OCI-LY1 (cell line): ENCODE measurements at regions not wholly inside any gene's neighbourhood (a gene's known extent, or its start where the extent isn't known, plus 50 kb on each side); places are given as distances from the start of the nearest gene placed in this dataset.

Source experiments
- H2AFZ ChIP-seq: fragments of 200-600 bp; sonication (generic), shearing (Covaris generic); 2 replicates; pipeline ENCODE4 v1.6.0; 2014; ENCODE audit warnings: antibody characterized with exemption, mild to moderate bottlenecking, low read length
- H3F3A ChIP-seq: fragments of 200-600 bp; sonication (generic), shearing (Covaris generic); 2 replicates; pipeline ENCODE4 v1.6.0; 2014; ENCODE audit warnings: mild to moderate bottlenecking, antibody characterized with exemption, low read length, moderate library complexity; ENCODE audit not compliant: insufficient read depth
- H3K27ac ChIP-seq: fragments of 200-600 bp; sonication (generic); 2 replicates; pipeline ENCODE4 v1.5.1; 2014; ENCODE audit warnings: low read length, mixed run types, mild to moderate bottlenecking, low read depth; ENCODE audit not compliant: poor library complexity, severe bottlenecking
- H3K27me3 ChIP-seq: fragments of 200-600 bp; sonication (generic); 2 replicates; pipeline ENCODE4 v1.6.0; 2014; ENCODE audit warnings: antibody characterized with exemption, mild to moderate bottlenecking, low read length, moderate library complexity; ENCODE audit not compliant: insufficient read depth
- H3K36me3 ChIP-seq: fragments of 200-600 bp; sonication (generic); 2 replicates; pipeline ENCODE4 v1.6.1; 2014; ENCODE audit warnings: mild to moderate bottlenecking, antibody characterized with exemption, low read length, moderate library complexity, mixed read lengths; ENCODE audit not compliant: insufficient read depth
- H3K4me1 ChIP-seq: fragments of 200-600 bp; sonication (generic); 2 replicates; pipeline ENCODE4 v1.5.1; 2014; ENCODE audit warnings: mild to moderate bottlenecking, low read length, moderate library complexity; ENCODE audit not compliant: insufficient read depth, severe bottlenecking
- H3K4me2 ChIP-seq: fragments of 200-600 bp; sonication (generic), shearing (Covaris generic); 2 replicates; pipeline ENCODE4 v1.6.1; 2014; ENCODE audit warnings: low read length
- H3K4me3 ChIP-seq: fragments of 200-600 bp; sonication (generic); 2 replicates; pipeline ENCODE4 v1.5.1; 2014; ENCODE audit warnings: low read length, low read depth, mild to moderate bottlenecking, mixed read lengths; ENCODE audit not compliant: poor library complexity, severe bottlenecking
- H3K79me2 ChIP-seq: fragments of 200-600 bp; shearing (Covaris generic); 2 replicates; pipeline ENCODE4 v1.6.1; 2016; ENCODE audit warnings: mixed run types, low read length, mixed read lengths; ENCODE audit not compliant: insufficient read depth
- H3K9ac ChIP-seq: fragments of 200-600 bp; sonication (generic), shearing (Covaris generic); 2 replicates; pipeline ENCODE4 v1.6.1; 2014; ENCODE audit warnings: mild to moderate bottlenecking, low read length, mixed read lengths
- H3K9me2 ChIP-seq: fragments of 200-600 bp; sonication (generic), shearing (Covaris generic); 2 replicates; pipeline ENCODE4 v1.6.1; 2014; ENCODE audit warnings: low read depth, mild to moderate bottlenecking, low read length, mixed read lengths
- H3K9me3 ChIP-seq: fragments of 200-600 bp; shearing (Covaris generic); 2 replicates; pipeline ENCODE4 v1.6.1; 2014; ENCODE audit warnings: low read length, mixed read lengths
- H4K20me1 ChIP-seq: fragments of 200-600 bp; sonication (generic), shearing (Covaris generic); 2 replicates; pipeline ENCODE4 v1.6.0; 2016; ENCODE audit warnings: mild to moderate bottlenecking, low read length; ENCODE audit not compliant: insufficient read depth
- EZH2 ChIP-seq: fragments of 200-600 bp; sonication (generic), shearing (Covaris generic); IDR thresholded peaks from 2 replicates; pipeline ENCODE4 v1.8.0; 2017; ENCODE audit warnings: borderline replicate concordance, mixed run types, mild to moderate bottlenecking, antibody characterized with exemption, low read length, moderate library complexity, mixed read lengths
- TF ChIP-seq, protein P1 (sequence below): fragments of 200-600 bp; sonication (generic), shearing (Covaris generic); IDR thresholded peaks from 2 replicates; pipeline ENCODE4 v1.5.1; 2017; ENCODE audit warnings: mild to moderate bottlenecking, antibody characterized with exemption, low read length, moderate library complexity, mixed read lengths

DNA sequence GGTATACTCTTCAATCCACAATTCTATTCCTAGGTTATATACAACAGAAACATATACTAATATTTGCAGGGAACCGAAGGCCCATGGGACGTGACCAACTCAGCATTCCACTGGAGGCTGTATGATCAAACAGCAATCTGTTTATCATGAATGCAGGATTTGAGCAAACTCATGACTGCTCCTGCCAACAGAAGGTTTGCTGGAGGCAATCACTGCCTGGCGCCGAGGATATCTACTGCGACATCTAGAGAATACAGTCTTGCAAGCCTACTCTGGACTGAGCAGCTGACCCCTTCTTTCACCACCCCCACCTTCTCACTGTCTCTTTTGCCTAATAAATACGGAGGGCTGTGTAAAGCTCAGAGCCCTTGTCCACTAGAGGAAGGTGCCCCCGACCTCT lies 90.5 kb upstream of the CDH10 start:
- H3K9me2 ChIP-seq: no peaks in the 10 kb centered on the region
- no peak overlapping the region for H3K4me2 ChIP-seq
- no peaks in the 10 kb centered on the region for H3K4me1 ChIP-seq
- H3K9me3 ChIP-seq: no peaks in the 10 kb centered on the region
- H3K27me3 ChIP-seq: no peaks in the 10 kb centered on the region
- H3K4me3 ChIP-seq: no peak overlapping the region
- H3K79me2 ChIP-seq: no peaks in the 10 kb centered on the region
- H2AFZ ChIP-seq: no peak overlapping the region
- TF ChIP-seq, protein P1, sequence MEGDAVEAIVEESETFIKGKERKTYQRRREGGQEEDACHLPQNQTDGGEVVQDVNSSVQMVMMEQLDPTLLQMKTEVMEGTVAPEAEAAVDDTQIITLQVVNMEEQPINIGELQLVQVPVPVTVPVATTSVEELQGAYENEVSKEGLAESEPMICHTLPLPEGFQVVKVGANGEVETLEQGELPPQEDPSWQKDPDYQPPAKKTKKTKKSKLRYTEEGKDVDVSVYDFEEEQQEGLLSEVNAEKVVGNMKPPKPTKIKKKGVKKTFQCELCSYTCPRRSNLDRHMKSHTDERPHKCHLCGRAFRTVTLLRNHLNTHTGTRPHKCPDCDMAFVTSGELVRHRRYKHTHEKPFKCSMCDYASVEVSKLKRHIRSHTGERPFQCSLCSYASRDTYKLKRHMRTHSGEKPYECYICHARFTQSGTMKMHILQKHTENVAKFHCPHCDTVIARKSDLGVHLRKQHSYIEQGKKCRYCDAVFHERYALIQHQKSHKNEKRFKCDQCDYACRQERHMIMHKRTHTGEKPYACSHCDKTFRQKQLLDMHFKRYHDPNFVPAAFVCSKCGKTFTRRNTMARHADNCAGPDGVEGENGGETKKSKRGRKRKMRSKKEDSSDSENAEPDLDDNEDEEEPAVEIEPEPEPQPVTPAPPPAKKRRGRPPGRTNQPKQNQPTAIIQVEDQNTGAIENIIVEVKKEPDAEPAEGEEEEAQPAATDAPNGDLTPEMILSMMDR: no peak
- no peak for TF ChIP-seq EZH2
- H4K20me1 ChIP-seq: no peaks in the 10 kb centered on the region
- H3K36me3 ChIP-seq: no peaks in the 10 kb centered on the region
- H3K27ac ChIP-seq: no peak overlapping the region
- no peak overlapping the region for H3K9ac ChIP-seq
- H3F3A ChIP-seq: no peaks in the 10 kb centered on the region

DNA sequence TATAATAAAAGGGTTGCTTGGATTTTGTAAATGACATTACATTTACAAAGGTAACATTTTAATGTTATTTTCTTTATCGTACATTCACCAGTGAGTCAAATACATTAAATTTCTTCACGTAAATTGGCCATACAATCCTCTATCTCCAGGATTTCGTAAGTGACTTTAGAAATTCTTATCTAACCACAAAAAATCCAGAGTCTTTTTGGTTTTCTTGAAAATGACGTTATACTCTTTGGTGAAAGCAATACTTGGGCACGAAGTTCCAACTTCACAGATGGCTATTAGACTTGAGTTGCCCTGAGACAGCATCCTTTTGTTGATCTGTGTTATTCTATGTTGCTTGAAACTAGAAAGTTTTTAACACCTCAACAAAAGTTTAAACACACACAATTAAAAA lies 87.4 kb upstream of the CDH10 start:
- Histone ChIP-seq H3F3A (no peaks in the 10 kb centered on the region), H3K4me1 (no peaks in the 10 kb centered on the region), H3K9ac (no peak overlapping the region), H3K79me2 (no peaks in the 10 kb centered on the region), H3K9me2 (no peaks in the 10 kb centered on the region), H4K20me1 (no peaks in the 10 kb centered on the region), H2AFZ (no peak overlapping the region), H3K4me2 (no peak overlapping the region), H3K27me3 (no peaks in the 10 kb centered on the region), H3K27ac (no peak overlapping the region), H3K9me3 (no peaks in the 10 kb centered on the region), H3K4me3 (no peak overlapping the region), H3K36me3 (no peaks in the 10 kb centered on the region)
- no peak for TF ChIP-seq EZH2
- TF ChIP-seq, protein P1: no peak

DNA sequence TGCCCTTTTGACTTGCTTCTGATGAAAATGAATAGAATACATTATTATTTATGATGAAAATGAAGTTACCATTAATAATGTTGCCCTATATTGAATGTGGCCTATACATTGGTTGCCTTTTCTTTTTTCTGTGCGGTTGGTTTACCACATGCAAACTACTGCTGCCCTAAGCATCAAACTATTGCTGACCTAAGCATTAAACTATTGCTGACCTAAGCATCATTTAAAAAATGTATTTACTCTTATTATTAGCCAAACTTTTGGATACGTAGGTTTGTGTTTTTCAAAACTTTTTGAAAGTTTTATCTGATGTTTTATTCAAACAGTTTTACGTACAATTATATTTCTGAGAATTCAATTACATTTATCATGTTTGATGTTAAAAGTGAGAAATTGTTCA lies 76.0 kb upstream of the CDH10 start:
- TF ChIP-seq EZH2: no peak
- TF ChIP-seq, protein P1: no peak
- H3K4me3 ChIP-seq: no peak overlapping the region
- no peaks in the 10 kb centered on the region for H3K79me2 ChIP-seq
- no peaks in the 10 kb centered on the region for H3K36me3 ChIP-seq
- H4K20me1 ChIP-seq: no peaks in the 10 kb centered on the region
- H2AFZ ChIP-seq: no peak overlapping the region
- no peak overlapping the region for H3K9ac ChIP-seq
- H3K9me2 ChIP-seq: no peaks in the 10 kb centered on the region
- no peaks in the 10 kb centered on the region for H3K4me1 ChIP-seq
- H3K9me3 ChIP-seq: no peaks in the 10 kb centered on the region
- H3K27ac ChIP-seq: no peak overlapping the region
- H3K27me3 ChIP-seq: no peaks in the 10 kb centered on the region
- no peaks in the 10 kb centered on the region for H3F3A ChIP-seq
- H3K4me2 ChIP-seq: no peak overlapping the region
